Panc1 (cell line): ENCODE measurements at regions not wholly inside any gene's neighbourhood (a gene's known extent, or its start where the extent isn't known, plus 50 kb on each side); places are given as distances from the start of the nearest gene placed in this dataset.

ENCODE experiments used
- ATAC-seq: fragments of 200-7000 bp; cut with Tn5 transposase; 2 replicates; pipeline ENCODE4 v1.9.1; 2020; ENCODE audit warnings: mild to moderate bottlenecking, moderate library complexity
- BruUV-seq: library from RNA; stranded (reverse); fragments of 400-500 nt; replicated peaks from 2 replicates; lab custom pipeline; 2021; lab: Mats Ljungman, UMichigan
- CTCF ChIA-PET: fragments of 300-600 bp; sonication (Branson Sonifier 250); formaldehyde crosslinking; loops from one replicate; lab custom pipeline; 2022; ENCODE audit warnings: antibody characterized with exemption; lab: Charles Lee
- POLR2A ChIA-PET: fragments of 300-600 bp; sonication (Branson Sonifier 250); formaldehyde crosslinking; loops from one replicate; lab custom pipeline; 2022; ENCODE audit warnings: antibody characterized with exemption; lab: Charles Lee
- DNase-seq: peaks from one replicate; pipeline ENCODE4 v3.0.0-alpha.2; 2010; ENCODE audit warnings: low read depth, low spot score
- H3K27ac ChIP-seq: 2 replicates; pipeline ENCODE4 v1.5.1; 2011; ENCODE audit warnings: mild to moderate bottlenecking, low read length, inconsistent platforms
- H3K27me3 ChIP-seq: fragments of 200-500 bp; sonication (Bioruptor generic); 2 replicates; pipeline ENCODE4 v1.6.0; 2014; ENCODE audit warnings: low read length, inconsistent platforms; ENCODE audit not compliant: control insufficient read depth, insufficient read depth
- H3K36me3 ChIP-seq: fragments of 200-500 bp; sonication (Bioruptor generic); 2 replicates; pipeline ENCODE4 v1.5.1; 2014; ENCODE audit warnings: inconsistent platforms, mild to moderate bottlenecking, low read length, moderate library complexity; ENCODE audit not compliant: control insufficient read depth, insufficient read depth
- H3K4me1 ChIP-seq: 2 replicates; pipeline ENCODE4 v1.5.1; 2011; ENCODE audit warnings: inconsistent platforms, mild to moderate bottlenecking, low read length, moderate library complexity; ENCODE audit not compliant: control insufficient read depth, insufficient read depth
- H3K4me3 ChIP-seq, 2 experiments: 2 replicates each; pipeline ENCODE4 v1.5.1; 2011 to 2012; ENCODE audit warnings: low read depth in 2 of 2, low read length in 2 of 2, mild to moderate bottlenecking in 2 of 2, inconsistent platforms in 1 of 2, moderate library complexity in 1 of 2
- H3K9me3 ChIP-seq: fragments of 200-500 bp; sonication (Bioruptor generic); 2 replicates; pipeline ENCODE4 v1.5.1; 2014; ENCODE audit warnings: low read depth, mild to moderate bottlenecking, inconsistent platforms, low read length, moderate library complexity; ENCODE audit not compliant: control insufficient read depth, insufficient read depth
- POLR2AphosphoS5 ChIP-seq: IDR thresholded peaks from 2 replicates; pipeline ENCODE4 v1.6.1; 2012; ENCODE audit warnings: mild to moderate bottlenecking, low read depth, low read length, moderate library complexity
- REST ChIP-seq, 2 experiments: IDR thresholded peaks; 2 replicates each; pipeline ENCODE4 v1.6.1; 2011 to 2012; ENCODE audit warnings: low read depth in 2 of 2, control low read depth in 1 of 2, low read length in 1 of 2, mild to moderate bottlenecking in 1 of 2, moderate library complexity in 1 of 2; ENCODE audit not compliant: insufficient read depth in 1 of 2
- SIN3A ChIP-seq: IDR thresholded peaks from 2 replicates; pipeline ENCODE4 v1.6.1; 2012; ENCODE audit warnings: low read depth, mild to moderate bottlenecking, low read length, moderate library complexity, borderline replicate concordance; ENCODE audit not compliant: insufficient read depth
- TCF7L2 ChIP-seq: IDR thresholded peaks from 2 replicates; pipeline ENCODE4 v1.6.1; 2011; ENCODE audit warnings: mild to moderate bottlenecking, low read depth, low read length, inconsistent platforms
- in situ Hi-C: cut with HindIII; loops from 2 replicates; pipeline ENCODE4 v1.10.0; 2016; ENCODE audit warnings: low sequenced_read_pairs, low pct_unique_long_range_greater_than_20kb
- intact Hi-C: fragments of 100-400 bp; cut with micrococcal nuclease; formaldehyde crosslinking; loops from one replicate; pipeline ENCODE4 v1.10.0; 2022; ENCODE audit not compliant: unreplicated experiment
- TF ChIP-seq, protein P1 (sequence below): fragments of 450-650 bp; IDR thresholded peaks from 2 replicates; pipeline ENCODE4 v1.5.1; 2017; ENCODE audit warnings: mild to moderate bottlenecking

DNA sequence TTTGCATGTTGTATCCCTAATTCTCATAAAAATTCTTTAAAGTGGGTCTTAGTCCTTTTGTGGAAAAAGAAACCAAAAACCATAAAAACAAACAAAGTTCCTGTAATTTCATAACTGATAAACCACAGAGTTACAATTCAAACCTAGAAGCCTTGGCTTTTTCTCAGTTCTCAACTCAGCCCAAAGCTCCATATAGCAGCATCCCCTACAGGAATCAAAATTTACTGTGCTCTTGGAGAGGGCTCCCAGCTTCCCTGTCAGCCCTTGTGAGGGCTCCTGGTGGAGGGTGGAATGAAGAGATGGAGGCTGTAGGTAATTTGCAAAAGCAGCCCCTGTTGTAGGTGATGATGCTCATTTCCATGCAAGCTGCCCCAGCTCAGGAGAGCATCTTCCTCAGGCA, 506.1 kb upstream of the KIRREL3 start:
- Histone ChIP-seq H3K9me3 (no peaks in the 10 kb centered on the region), H3K4me1 (no peaks in the 10 kb centered on the region), H3K36me3 (no peaks in the 10 kb centered on the region), H3K27me3 (no peaks in the 10 kb centered on the region), H3K4me3 (no peak overlapping the region), H3K27ac (no peak overlapping the region)
- ChIA-PET POLR2A (interaction anchor here (0.5 kb wide), 1 partner anchor 1034 kb away, joined by 4 read pairs; no protein-coding TSS in a partner anchor), CTCF (no interaction called here)
- no peak for DNase-seq
- intact Hi-C loops (no loop called here), in situ Hi-C loops (no loop called here)
- BruUV-seq: no TSS peak
- no peak for ATAC-seq
- TF ChIP-seq SIN3A: no peak
- TF ChIP-seq, protein P1, sequence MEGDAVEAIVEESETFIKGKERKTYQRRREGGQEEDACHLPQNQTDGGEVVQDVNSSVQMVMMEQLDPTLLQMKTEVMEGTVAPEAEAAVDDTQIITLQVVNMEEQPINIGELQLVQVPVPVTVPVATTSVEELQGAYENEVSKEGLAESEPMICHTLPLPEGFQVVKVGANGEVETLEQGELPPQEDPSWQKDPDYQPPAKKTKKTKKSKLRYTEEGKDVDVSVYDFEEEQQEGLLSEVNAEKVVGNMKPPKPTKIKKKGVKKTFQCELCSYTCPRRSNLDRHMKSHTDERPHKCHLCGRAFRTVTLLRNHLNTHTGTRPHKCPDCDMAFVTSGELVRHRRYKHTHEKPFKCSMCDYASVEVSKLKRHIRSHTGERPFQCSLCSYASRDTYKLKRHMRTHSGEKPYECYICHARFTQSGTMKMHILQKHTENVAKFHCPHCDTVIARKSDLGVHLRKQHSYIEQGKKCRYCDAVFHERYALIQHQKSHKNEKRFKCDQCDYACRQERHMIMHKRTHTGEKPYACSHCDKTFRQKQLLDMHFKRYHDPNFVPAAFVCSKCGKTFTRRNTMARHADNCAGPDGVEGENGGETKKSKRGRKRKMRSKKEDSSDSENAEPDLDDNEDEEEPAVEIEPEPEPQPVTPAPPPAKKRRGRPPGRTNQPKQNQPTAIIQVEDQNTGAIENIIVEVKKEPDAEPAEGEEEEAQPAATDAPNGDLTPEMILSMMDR: no peak

DNA sequence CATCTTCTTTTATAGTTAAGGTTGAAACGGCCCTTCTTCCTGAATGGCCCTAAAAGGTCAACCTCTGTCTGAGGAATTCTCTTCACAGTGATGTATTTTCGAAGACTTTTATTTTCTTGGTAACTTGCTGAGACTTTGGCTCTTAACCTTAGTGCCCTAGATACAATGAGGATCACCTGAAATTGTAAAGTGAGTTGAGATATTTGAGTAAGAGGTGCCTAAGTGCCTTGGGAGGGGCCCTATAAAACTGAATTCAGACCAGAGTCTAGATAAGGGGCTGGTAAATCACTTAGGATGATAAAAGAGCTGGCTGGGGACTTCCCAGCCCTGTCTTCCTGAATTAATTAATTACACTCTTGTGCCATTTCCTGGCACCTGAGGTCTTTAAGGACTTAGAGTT, 505.6 kb upstream of the KIRREL3 start:
- Histone ChIP-seq H3K27me3 (no peaks in the 10 kb centered on the region), H3K4me1 (no peaks in the 10 kb centered on the region), H3K27ac (no peak overlapping the region), H3K9me3 (no peaks in the 10 kb centered on the region), H3K4me3 (no peak overlapping the region), H3K36me3 (no peaks in the 10 kb centered on the region)
- POLR2A ChIA-PET: interaction anchor here (0.5 kb wide), 1 partner anchor 1034 kb away, joined by 4 read pairs; no protein-coding TSS in a partner anchor
- DNase-seq (no peak), ATAC-seq (no peak)
- no TSS peak for BruUV-seq
- TF ChIP-seq, protein P1: no peak
- TF ChIP-seq SIN3A (no peak), POLR2AphosphoS5 (no peak), TCF7L2 (no peak), REST (IDR thresholded peaks at IDR 0.05; ENCODE audit: insufficient read depth in 1 of 2, low read depth in 2 of 2, low read length in 1 of 2) (no peak)
- CTCF ChIA-PET: no interaction called here
- intact Hi-C loops (no loop called here), in situ Hi-C loops (no loop called here)
